Chondrocyte (in vitro differentiated cells): ENCODE measurements at regions not wholly inside any gene's neighbourhood (a gene's known extent, or its start where the extent isn't known, plus 50 kb on each side); places are given as distances from the start of the nearest gene placed in this dataset.

Experiments used
- DNase-seq: peaks from one replicate; pipeline ENCODE4 v3.0.0; 2021; ENCODE audit warnings: mixed read lengths, low spot score
- H3K27ac Mint-ChIP-seq: one replicate; pipeline ENCODE4 v1.8.0; 2021; ENCODE audit warnings: mild to moderate bottlenecking, moderate library complexity, mixed read lengths; ENCODE audit not compliant: unreplicated experiment
- H3K27me3 Mint-ChIP-seq: 2 replicates; pipeline ENCODE4 v1.8.0; 2021; ENCODE audit warnings: low read depth, mixed read lengths
- H3K36me3 Mint-ChIP-seq: 2 replicates; pipeline ENCODE4 v1.8.0; 2021; ENCODE audit warnings: low read depth, mixed read lengths
- H3K4me1 Mint-ChIP-seq: 2 replicates; pipeline ENCODE4 v1.8.0; 2021; ENCODE audit warnings: low read depth, mild to moderate bottlenecking, mixed read lengths
- H3K4me3 Mint-ChIP-seq: one replicate; pipeline ENCODE4 v1.8.0; 2021; ENCODE audit warnings: mild to moderate bottlenecking, moderate library complexity, mixed read lengths; ENCODE audit not compliant: unreplicated experiment
- H3K9me3 Mint-ChIP-seq: 2 replicates; pipeline ENCODE4 v1.8.0; 2021; ENCODE audit warnings: low read depth, mixed read lengths
- CTCF ChIP-seq: fragments of 200-600 bp; sonication (generic); IDR thresholded peaks from 2 replicates; pipeline ENCODE4 v1.5.0; 2021; ENCODE audit warnings: antibody characterized with exemption, mild to moderate bottlenecking, moderate library complexity

- no peaks in the 10 kb centered on the region for H3K27me3 Mint-ChIP-seq
- no peak for DNase-seq
- no peak for TF ChIP-seq CTCF
- no peaks in the 10 kb centered on the region for H3K9me3 Mint-ChIP-seq
- no peak overlapping the region for H3K27ac Mint-ChIP-seq
- peaks cover 10% of the 10 kb centered on the region for H3K36me3 Mint-ChIP-seq
- peaks cover 38% of the 10 kb centered on the region for H3K4me1 Mint-ChIP-seq
- no peak overlapping the region for H3K4me3 Mint-ChIP-seq
Measured at GRCh38 chr12:124401704-124402221, 106.9 kb downstream of the RFLNA start.

- no peaks in the 10 kb centered on the region for H3K9me3 Mint-ChIP-seq
- no peak overlapping the region for H3K4me3 Mint-ChIP-seq
- TF ChIP-seq CTCF: no peak
- H3K4me1 Mint-ChIP-seq: peaks cover 52% of the 10 kb centered on the region
- H3K36me3 Mint-ChIP-seq: peaks cover 10% of the 10 kb centered on the region
- DNase-seq: no peak
- no peak overlapping the region for H3K27ac Mint-ChIP-seq
- H3K27me3 Mint-ChIP-seq: no peaks in the 10 kb centered on the region
Measured at GRCh38 chr12:124400124-124400523, 105.2 kb downstream of the RFLNA start.

GRCh38 chr12:124399622-124400021 lies 104.7 kb downstream of the RFLNA start:
- no peaks in the 10 kb centered on the region for H3K9me3 Mint-ChIP-seq
- DNase-seq: no peak
- peak overlapping the region; percentile 29 for H3K27ac Mint-ChIP-seq
- TF ChIP-seq CTCF: peak; percentile 81
- H3K4me1 Mint-ChIP-seq: peaks cover 52% of the 10 kb centered on the region
- peaks cover 10% of the 10 kb centered on the region for H3K36me3 Mint-ChIP-seq
- H3K4me3 Mint-ChIP-seq: no peak overlapping the region
- no peaks in the 10 kb centered on the region for H3K27me3 Mint-ChIP-seq

GRCh38 chr12:124398578-124399227 lies 103.8 kb downstream of the RFLNA start:
- Mint-ChIP-seq H3K36me3 (peaks cover 14% of the 10 kb centered on the region), H3K4me1 (peaks cover 52% of the 10 kb centered on the region), H3K9me3 (no peaks in the 10 kb centered on the region), H3K27ac (no peak overlapping the region), H3K27me3 (no peaks in the 10 kb centered on the region), H3K4me3 (no peak overlapping the region)
- peak; percentile 17 for TF ChIP-seq CTCF
- DNase-seq: no peak

- DNase-seq: no peak
- H3K36me3 Mint-ChIP-seq: peaks cover 14% of the 10 kb centered on the region
Measured at GRCh38 chr12:124397807-124398577, 103.1 kb downstream of the RFLNA start.

More at GRCh38 chr12:124397807-124398577, 103.1 kb downstream of the RFLNA start:
- H3K4me1 Mint-ChIP-seq: peaks cover 53% of the 10 kb centered on the region
- H3K27ac Mint-ChIP-seq: no peak overlapping the region
- TF ChIP-seq CTCF: no peak
- H3K27me3 Mint-ChIP-seq: no peaks in the 10 kb centered on the region
- H3K4me3 Mint-ChIP-seq: no peak overlapping the region
- H3K9me3 Mint-ChIP-seq: no peaks in the 10 kb centered on the region
